Testis (tissue), 2 donors: ENCODE measurements at regions not wholly inside any gene's neighbourhood (a gene's known extent, or its start where the extent isn't known, plus 50 kb on each side); places are given as distances from the start of the nearest gene placed in this dataset.
"Not testable (repeated sequence)": the region's sequence is repeated elsewhere in the genome, so short reads cannot be mapped to it uniquely, and the experiment has no call there.

Experiments used
- DNase-seq: peaks from one replicate; pipeline ENCODE4 v3.0.0-alpha.2; 2019
- H3K27ac ChIP-seq, 2 donors: fragments of 200-600 bp; sonication (generic); one replicate each; pipeline ENCODE4 v1.5.1; 2019
- H3K27me3 ChIP-seq: fragments of 200-600 bp; sonication (generic); one replicate; pipeline ENCODE4 v1.5.1; 2019
- H3K36me3 ChIP-seq: fragments of 200-600 bp; sonication (generic); one replicate; pipeline ENCODE4 v1.5.1; 2017; ENCODE audit warnings: low read depth; ENCODE audit errors: missing control alignments
- H3K4me1 ChIP-seq: fragments of 200-600 bp; sonication (generic); one replicate; pipeline ENCODE4 v1.5.1; 2019
- H3K4me3 ChIP-seq, 2 donors: fragments of 200-600 bp; sonication (generic); one replicate each; pipeline ENCODE4 v1.5.1; 2017 to 2019
- H3K9me3 ChIP-seq: fragments of 200-600 bp; sonication (generic); one replicate; pipeline ENCODE4 v1.5.1; 2017
- CTCF ChIP-seq, 3 experiments: fragments of 450-650 bp in 2 of 3; fragments of 200-600 bp in 1 of 3; sonication (generic) in 1 of 3; IDR thresholded peaks; one replicate each; pipeline ENCODE4 v1.5.1; 2016 to 2019; ENCODE audit warnings: antibody characterized with exemption in 3 of 3, mild to moderate bottlenecking in 2 of 3, moderate library complexity in 1 of 3
- POLR2A ChIP-seq: fragments of 450-650 bp; IDR thresholded peaks from one replicate; pipeline ENCODE4 v1.6.1; 2017; ENCODE audit warnings: antibody characterized with exemption, mild to moderate bottlenecking, moderate library complexity
- WGBS, 2 donors: methylation state at CpG; one replicate each; pipeline ENCODE4 v1.1.5; 2018; 5-methylcytosine and 5-hydroxymethylcytosine counted together
- intact Hi-C: fragments of 100-400 bp; cut with DNase I; formaldehyde crosslinking; loops from one replicate; pipeline ENCODE4 v1.15.1; 2023; ENCODE audit warnings: low total_unique reads

- no peak overlapping the region for H3K4me3 ChIP-seq
- H3K27ac ChIP-seq = no peak overlapping the region
- intact Hi-C loops = no loop called here
- WGBS, 2 donors = 87 to 89% methylated on average over 2 of the region's 2 CpGs
- TF ChIP-seq POLR2A = no peak
- no peak for DNase-seq
- H3K36me3 ChIP-seq = no peaks in the 10 kb centered on the region
- H3K27me3 ChIP-seq = no peaks in the 10 kb centered on the region
- H3K9me3 ChIP-seq = no peaks in the 10 kb centered on the region
- H3K4me1 ChIP-seq = no peaks in the 10 kb centered on the region
These were observed 321.5 kb upstream of the MAN1A1 start for GRCh38 chr6:119671105-119671504.

- intact Hi-C loops = no loop called here
- H3K9me3 ChIP-seq = no peaks in the 10 kb centered on the region
- TF ChIP-seq POLR2A (no peak), CTCF (IDR thresholded peaks at IDR 0.05) (no peak)
- DNase-seq = no peak
- no peak overlapping the region for H3K4me3 ChIP-seq
- no peak overlapping the region for H3K27ac ChIP-seq
- H3K36me3 ChIP-seq = no peaks in the 10 kb centered on the region
- no peaks in the 10 kb centered on the region for H3K4me1 ChIP-seq
- no peaks in the 10 kb centered on the region for H3K27me3 ChIP-seq
These were observed 319.7 kb upstream of the MAN1A1 start for GRCh38 chr6:119669221-119669620.

GRCh38 chr6:119665432-119665831, 315.9 kb upstream of the MAN1A1 start:
- H3K27ac ChIP-seq, H3K36me3 ChIP-seq, intact Hi-C loops, H3K9me3 ChIP-seq, H3K4me1 ChIP-seq, DNase-seq, H3K4me3 ChIP-seq, H3K27me3 ChIP-seq: not testable (repeated sequence)
- WGBS, 2 donors = 88% methylated on average over 10 of the region's 10 CpGs; no CpG with 5 or more reads in 1 of the 2 donors

GRCh38 chr6:119661628-119662027, 312.1 kb upstream of the MAN1A1 start:
- Histone ChIP-seq H3K36me3 (no peaks in the 10 kb centered on the region), H3K4me1 (no peaks in the 10 kb centered on the region), H3K4me3 (no peak overlapping the region), H3K9me3 (no peaks in the 10 kb centered on the region), H3K27me3 (no peaks in the 10 kb centered on the region), H3K27ac (no peak overlapping the region)
- intact Hi-C loops = no loop called here
- TF ChIP-seq CTCF (IDR thresholded peaks at IDR 0.05) (no peak), POLR2A (no peak)
- no peak for DNase-seq

GRCh38 chr6:119661078-119661477, 311.5 kb upstream of the MAN1A1 start:
- intact Hi-C loops = no loop called here
- no peaks in the 10 kb centered on the region for H3K36me3 ChIP-seq
- no peak overlapping the region for H3K27ac ChIP-seq
- TF ChIP-seq POLR2A (no peak), CTCF (IDR thresholded peaks at IDR 0.05) (no peak)
- no peak overlapping the region for H3K4me3 ChIP-seq
- no peaks in the 10 kb centered on the region for H3K4me1 ChIP-seq
- no peaks in the 10 kb centered on the region for H3K27me3 ChIP-seq
- no peaks in the 10 kb centered on the region for H3K9me3 ChIP-seq
- 34 to 36% methylated on average over 4 of the region's 4 CpGs for WGBS, 2 donors
- DNase-seq = no peak

GRCh38 chr6:119658917-119659316, 309.4 kb upstream of the MAN1A1 start:
- H3K36me3 ChIP-seq = no peaks in the 10 kb centered on the region
- no peak overlapping the region for H3K4me3 ChIP-seq
- no peaks in the 10 kb centered on the region for H3K27me3 ChIP-seq
- intact Hi-C loops = no loop called here
- DNase-seq = no peak
- no peak overlapping the region for H3K27ac ChIP-seq
- no peaks in the 10 kb centered on the region for H3K9me3 ChIP-seq
- H3K4me1 ChIP-seq = no peaks in the 10 kb centered on the region
- no peak for TF ChIP-seq CTCF (IDR thresholded peaks at IDR 0.05)
- no peak for TF ChIP-seq POLR2A
